ENCODE measurements at regions not wholly inside any gene's neighbourhood (a gene's known extent, or its start where the extent isn't known, plus 50 kb on each side); places are given as distances from the start of the nearest gene placed in this dataset.

DNA sequence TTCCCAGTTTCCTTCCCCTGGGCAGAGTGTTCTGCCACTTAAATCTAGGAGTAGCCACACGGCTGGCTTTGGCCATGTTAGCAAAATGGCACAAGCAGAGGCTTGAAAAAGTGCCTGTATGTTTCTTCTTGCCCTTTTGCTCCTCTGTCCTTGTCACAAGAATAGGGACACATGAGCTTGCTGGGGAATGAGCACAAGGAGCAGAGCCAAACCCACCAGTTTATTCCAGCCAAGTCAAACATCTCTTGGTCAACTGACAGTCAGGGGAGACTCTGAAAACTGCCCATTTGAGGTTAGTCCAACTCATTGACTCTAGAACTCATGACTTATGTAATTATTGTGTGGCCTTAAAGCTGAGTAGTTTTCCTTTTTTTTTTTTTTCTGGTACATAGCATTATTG, 739.7 kb upstream of the FZD8 start:
- no peak overlapping the region for H2BK5ac ChIP-seq (ENCODE audit: low read depth, low read length, poor library complexity, severe bottlenecking)
- WGBS, 2 experiments (ENCODE audit: extremely low coverage in 2 of 2, insufficient read length in 1 of 2): 0% methylated on average over 1 of the region's 1 CpG; no CpG with 5 or more reads in 1 of the 2 experiments
- TF ChIP-seq SMC3 (IDR thresholded peaks at IDR 0.05; ENCODE audit: low read depth, low read length): no peak
- TF ChIP-seq CEBPB (IDR thresholded peaks at IDR 0.05; ENCODE audit: low read depth, low read length): no peak
- TF ChIP-seq, protein P1, sequence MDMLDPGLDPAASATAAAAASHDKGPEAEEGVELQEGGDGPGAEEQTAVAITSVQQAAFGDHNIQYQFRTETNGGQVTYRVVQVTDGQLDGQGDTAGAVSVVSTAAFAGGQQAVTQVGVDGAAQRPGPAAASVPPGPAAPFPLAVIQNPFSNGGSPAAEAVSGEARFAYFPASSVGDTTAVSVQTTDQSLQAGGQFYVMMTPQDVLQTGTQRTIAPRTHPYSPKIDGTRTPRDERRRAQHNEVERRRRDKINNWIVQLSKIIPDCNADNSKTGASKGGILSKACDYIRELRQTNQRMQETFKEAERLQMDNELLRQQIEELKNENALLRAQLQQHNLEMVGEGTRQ (IDR thresholded peaks at IDR 0.05; ENCODE audit: low read depth, low read length): no peak
- no peak for TF ChIP-seq NFE2L2 (IDR thresholded peaks at IDR 0.05; ENCODE audit: low read depth, low read length)
- TF ChIP-seq MAZ (IDR thresholded peaks at IDR 0.05; ENCODE audit: borderline replicate concordance, low read depth, low read length): no peak
- no peak for TF ChIP-seq MXI1 (IDR thresholded peaks at IDR 0.05; ENCODE audit: borderline replicate concordance, low read depth, low read length)
- no peak for TF ChIP-seq RCOR1 (IDR thresholded peaks at IDR 0.05; ENCODE audit: insufficient replicate concordance, low read length)
- TF ChIP-seq RAD21 (IDR thresholded peaks at IDR 0.05; ENCODE audit: low read length): no peak
- no peak for TF ChIP-seq RFX5 (IDR thresholded peaks at IDR 0.05; ENCODE audit: low read depth, low read length)
- TF ChIP-seq, protein P2, sequence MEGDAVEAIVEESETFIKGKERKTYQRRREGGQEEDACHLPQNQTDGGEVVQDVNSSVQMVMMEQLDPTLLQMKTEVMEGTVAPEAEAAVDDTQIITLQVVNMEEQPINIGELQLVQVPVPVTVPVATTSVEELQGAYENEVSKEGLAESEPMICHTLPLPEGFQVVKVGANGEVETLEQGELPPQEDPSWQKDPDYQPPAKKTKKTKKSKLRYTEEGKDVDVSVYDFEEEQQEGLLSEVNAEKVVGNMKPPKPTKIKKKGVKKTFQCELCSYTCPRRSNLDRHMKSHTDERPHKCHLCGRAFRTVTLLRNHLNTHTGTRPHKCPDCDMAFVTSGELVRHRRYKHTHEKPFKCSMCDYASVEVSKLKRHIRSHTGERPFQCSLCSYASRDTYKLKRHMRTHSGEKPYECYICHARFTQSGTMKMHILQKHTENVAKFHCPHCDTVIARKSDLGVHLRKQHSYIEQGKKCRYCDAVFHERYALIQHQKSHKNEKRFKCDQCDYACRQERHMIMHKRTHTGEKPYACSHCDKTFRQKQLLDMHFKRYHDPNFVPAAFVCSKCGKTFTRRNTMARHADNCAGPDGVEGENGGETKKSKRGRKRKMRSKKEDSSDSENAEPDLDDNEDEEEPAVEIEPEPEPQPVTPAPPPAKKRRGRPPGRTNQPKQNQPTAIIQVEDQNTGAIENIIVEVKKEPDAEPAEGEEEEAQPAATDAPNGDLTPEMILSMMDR (conservative IDR thresholded peaks at IDR 0.05; ENCODE audit: low read depth, low read length): no peak
- TF ChIP-seq FOS (IDR thresholded peaks at IDR 0.05; ENCODE audit: low read depth, low read length): no peak
- no peak for TF ChIP-seq MAFK (IDR thresholded peaks at IDR 0.05; ENCODE audit: low read depth, low read length)
- TF ChIP-seq POLR2A (IDR thresholded peaks at IDR 0.05; ENCODE audit: low read depth, low read length): no peak
- H4K8ac ChIP-seq (ENCODE audit: low read depth in 2 of 2, low read length in 2 of 2): no peak overlapping the region
- no peak overlapping the region for H2AFZ ChIP-seq (replicated peaks; ENCODE audit: low read length, poor library complexity)
- no peaks in the 10 kb centered on the region for H4K20me1 ChIP-seq (ENCODE audit: insufficient read depth, low read length)
- no peak overlapping the region for H3K4me3 ChIP-seq (ENCODE audit: insufficient read depth, low read depth, low read length)
- dilution Hi-C loops (cut with HindIII; ENCODE audit: low sequenced_read_pairs, unreplicated experiment): no loop called here
- DNase-seq: no peak
- no peak overlapping the region for H3K4me2 ChIP-seq (ENCODE audit: low read depth, low read length)
- in situ Hi-C loops (cut with MboI; ENCODE audit: low sequenced_read_pairs): no loop called here
- intact Hi-C loops (cut with micrococcal nuclease): no loop called here
- no peak overlapping the region for H2AK5ac ChIP-seq (ENCODE audit: low read depth, low read length)
- H3K27me3 ChIP-seq (ENCODE audit: control insufficient read depth, insufficient read depth, low read length): no peaks in the 10 kb centered on the region
- no peak overlapping the region for H2BK15ac ChIP-seq (ENCODE audit: low read depth, low read length)
- no peak overlapping the region for H2BK20ac ChIP-seq (ENCODE audit: low read depth, low read length)
- H2AK9ac ChIP-seq (replicated peaks; ENCODE audit: low read depth, low read length, poor library complexity): no peak overlapping the region
- no peak overlapping the region for H4K91ac ChIP-seq (ENCODE audit: insufficient read depth, low read depth, low read length)
- no peaks in the 10 kb centered on the region for H3K9me1 ChIP-seq (ENCODE audit: insufficient read depth, low read length)
- ChIA-PET CTCF (no interaction called here), POLR2A (ENCODE audit: unreplicated experiment) (no interaction called here)
- no peak overlapping the region for H3K27ac ChIP-seq (ENCODE audit: insufficient read depth, low read length)
- no peak overlapping the region for H3K4ac ChIP-seq (ENCODE audit: low read depth, low read length)
- H3K18ac ChIP-seq (ENCODE audit: low read depth, low read length): no peak overlapping the region
- no peak overlapping the region for H3K14ac ChIP-seq (replicated peaks; ENCODE audit: low read depth, low read length)
- H3K23ac ChIP-seq (ENCODE audit: low read depth, low read length): no peak overlapping the region
- H3K4me1 ChIP-seq (ENCODE audit: control insufficient read depth, insufficient read depth, low read length): no peaks in the 10 kb centered on the region
- H2BK120ac ChIP-seq (ENCODE audit: low read depth, low read length): no peak overlapping the region
- no peak overlapping the region for H4K5ac ChIP-seq (ENCODE audit: low read depth, low read length)
- no peak for ATAC-seq (ENCODE audit: low read depth)
- H3K9me3 ChIP-seq (ENCODE audit: control insufficient read depth, insufficient read depth, low read length): 0 out of 2 replicates have a peak, but pooled peaks cover 2% of the 10 kb centered on the region
- BruUV-seq (replicated peaks): no TSS peak
- H3K36me3 ChIP-seq (ENCODE audit: control insufficient read depth, insufficient read depth, low read length): no peaks in the 10 kb centered on the region
- H3K79me1 ChIP-seq (ENCODE audit: low read depth in 1 of 2, low read length in 2 of 2): no peaks in the 10 kb centered on the region
- H3K56ac ChIP-seq (ENCODE audit: extremely low read depth, insufficient read depth, low read length): no peak overlapping the region
- no peak overlapping the region for H3K9ac ChIP-seq (ENCODE audit: low read depth, low read length)

Data from IMR-90 (cell line).